Neural cell (in vitro differentiated cells): ENCODE measurements at regions not wholly inside any gene's neighbourhood (a gene's known extent, or its start where the extent isn't known, plus 50 kb on each side); places are given as distances from the start of the nearest gene placed in this dataset.

ENCODE experiments used
- EP300 ChIP-seq: fragments of 450-650 bp; conservative IDR thresholded peaks from 2 replicates; pipeline ENCODE4 v1.6.1; 2014; ENCODE audit warnings: antibody characterized with exemption, mild to moderate bottlenecking, moderate library complexity; ENCODE audit not compliant: poor library complexity, severe bottlenecking
- EZH2 ChIP-seq: fragments of 200-600, 300-800 bp; shearing (Covaris generic), sonication (generic); IDR thresholded peaks from 2 replicates; pipeline ENCODE4 v1.6.1; 2014; ENCODE audit warnings: antibody characterized with exemption, low read length, borderline replicate concordance, mild to moderate bottlenecking; ENCODE audit not compliant: insufficient read depth, poor library complexity, severe bottlenecking
- MXI1 ChIP-seq: fragments of 450-650 bp; conservative IDR thresholded peaks from 2 replicates; pipeline ENCODE4 v1.6.1; 2014; ENCODE audit warnings: antibody characterized with exemption, mild to moderate bottlenecking; ENCODE audit not compliant: poor library complexity, severe bottlenecking
- POLR2AphosphoS5 ChIP-seq: IDR thresholded peaks from 2 replicates; pipeline ENCODE4 v1.6.1; 2012
- TF ChIP-seq, protein P1 (sequence below): IDR thresholded peaks from 2 replicates; pipeline ENCODE4 v1.6.1; 2012; ENCODE audit warnings: borderline replicate concordance
- TF ChIP-seq, protein P2 (sequence below): fragments of 450-650 bp; IDR thresholded peaks from 2 replicates; pipeline ENCODE4 v1.5.1; 2014; ENCODE audit warnings: antibody characterized with exemption, mild to moderate bottlenecking, moderate library complexity; ENCODE audit not compliant: poor library complexity, severe bottlenecking

- TF ChIP-seq, protein P1, sequence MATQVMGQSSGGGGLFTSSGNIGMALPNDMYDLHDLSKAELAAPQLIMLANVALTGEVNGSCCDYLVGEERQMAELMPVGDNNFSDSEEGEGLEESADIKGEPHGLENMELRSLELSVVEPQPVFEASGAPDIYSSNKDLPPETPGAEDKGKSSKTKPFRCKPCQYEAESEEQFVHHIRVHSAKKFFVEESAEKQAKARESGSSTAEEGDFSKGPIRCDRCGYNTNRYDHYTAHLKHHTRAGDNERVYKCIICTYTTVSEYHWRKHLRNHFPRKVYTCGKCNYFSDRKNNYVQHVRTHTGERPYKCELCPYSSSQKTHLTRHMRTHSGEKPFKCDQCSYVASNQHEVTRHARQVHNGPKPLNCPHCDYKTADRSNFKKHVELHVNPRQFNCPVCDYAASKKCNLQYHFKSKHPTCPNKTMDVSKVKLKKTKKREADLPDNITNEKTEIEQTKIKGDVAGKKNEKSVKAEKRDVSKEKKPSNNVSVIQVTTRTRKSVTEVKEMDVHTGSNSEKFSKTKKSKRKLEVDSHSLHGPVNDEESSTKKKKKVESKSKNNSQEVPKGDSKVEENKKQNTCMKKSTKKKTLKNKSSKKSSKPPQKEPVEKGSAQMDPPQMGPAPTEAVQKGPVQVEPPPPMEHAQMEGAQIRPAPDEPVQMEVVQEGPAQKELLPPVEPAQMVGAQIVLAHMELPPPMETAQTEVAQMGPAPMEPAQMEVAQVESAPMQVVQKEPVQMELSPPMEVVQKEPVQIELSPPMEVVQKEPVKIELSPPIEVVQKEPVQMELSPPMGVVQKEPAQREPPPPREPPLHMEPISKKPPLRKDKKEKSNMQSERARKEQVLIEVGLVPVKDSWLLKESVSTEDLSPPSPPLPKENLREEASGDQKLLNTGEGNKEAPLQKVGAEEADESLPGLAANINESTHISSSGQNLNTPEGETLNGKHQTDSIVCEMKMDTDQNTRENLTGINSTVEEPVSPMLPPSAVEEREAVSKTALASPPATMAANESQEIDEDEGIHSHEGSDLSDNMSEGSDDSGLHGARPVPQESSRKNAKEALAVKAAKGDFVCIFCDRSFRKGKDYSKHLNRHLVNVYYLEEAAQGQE, result no peak
- TF ChIP-seq EP300, result no peak
- TF ChIP-seq, protein P2, sequence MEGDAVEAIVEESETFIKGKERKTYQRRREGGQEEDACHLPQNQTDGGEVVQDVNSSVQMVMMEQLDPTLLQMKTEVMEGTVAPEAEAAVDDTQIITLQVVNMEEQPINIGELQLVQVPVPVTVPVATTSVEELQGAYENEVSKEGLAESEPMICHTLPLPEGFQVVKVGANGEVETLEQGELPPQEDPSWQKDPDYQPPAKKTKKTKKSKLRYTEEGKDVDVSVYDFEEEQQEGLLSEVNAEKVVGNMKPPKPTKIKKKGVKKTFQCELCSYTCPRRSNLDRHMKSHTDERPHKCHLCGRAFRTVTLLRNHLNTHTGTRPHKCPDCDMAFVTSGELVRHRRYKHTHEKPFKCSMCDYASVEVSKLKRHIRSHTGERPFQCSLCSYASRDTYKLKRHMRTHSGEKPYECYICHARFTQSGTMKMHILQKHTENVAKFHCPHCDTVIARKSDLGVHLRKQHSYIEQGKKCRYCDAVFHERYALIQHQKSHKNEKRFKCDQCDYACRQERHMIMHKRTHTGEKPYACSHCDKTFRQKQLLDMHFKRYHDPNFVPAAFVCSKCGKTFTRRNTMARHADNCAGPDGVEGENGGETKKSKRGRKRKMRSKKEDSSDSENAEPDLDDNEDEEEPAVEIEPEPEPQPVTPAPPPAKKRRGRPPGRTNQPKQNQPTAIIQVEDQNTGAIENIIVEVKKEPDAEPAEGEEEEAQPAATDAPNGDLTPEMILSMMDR, result no peak
- no peak for TF ChIP-seq POLR2AphosphoS5
- no peak for TF ChIP-seq EZH2
- TF ChIP-seq MXI1, result no peak
Measured at GRCh38 chr16:51900221-51900780, 646.6 kb downstream of the TOX3 start.
